HG03135 (cell line): ENCODE measurements at regions not wholly inside any gene's neighbourhood (a gene's known extent, or its start where the extent isn't known, plus 50 kb on each side); places are given as distances from the start of the nearest gene placed in this dataset.
A peak's percentile ranks its signal among the peaks of the same experiment; 100 is the strongest.
"Not testable (repeated sequence)": the region's sequence is repeated elsewhere in the genome, so short reads cannot be mapped to it uniquely, and the experiment has no call there.

Experiments used
- ATAC-seq: cut with Tn5 transposase; IDR thresholded peaks from one replicate; pipeline ENCODE4 v1.9.1; 2021; ENCODE audit warnings: mild to moderate bottlenecking, moderate library complexity; ENCODE audit not compliant: unreplicated experiment

GRCh38 chr2:12554224-12555011, 162.3 kb upstream of the TRIB2 start:
- no peak for ATAC-seq

GRCh38 chr2:12555012-12555645, 161.6 kb upstream of the TRIB2 start:
- no peak for ATAC-seq

GRCh38 chr2:12556762-12557161, 160.0 kb upstream of the TRIB2 start:
- ATAC-seq, result no peak

GRCh38 chr2:12557688-12558087, 159.0 kb upstream of the TRIB2 start:
- no peak for ATAC-seq

GRCh38 chr2:12558519-12558918, 158.2 kb upstream of the TRIB2 start:
- ATAC-seq, result no peak

GRCh38 chr2:12560618-12561017, 156.1 kb upstream of the TRIB2 start:
- no peak for ATAC-seq

GRCh38 chr2:12567411-12567810, 149.3 kb upstream of the TRIB2 start:
- no peak for ATAC-seq

GRCh38 chr2:12569510-12569909, 147.2 kb upstream of the TRIB2 start:
- not testable (repeated sequence) for ATAC-seq

- ATAC-seq, result not testable (repeated sequence)
These were observed 146.8 kb upstream of the TRIB2 start for GRCh38 chr2:12569929-12570328.

- no peak for ATAC-seq
These were observed 139.6 kb upstream of the TRIB2 start for GRCh38 chr2:12577091-12577490.

GRCh38 chr2:12577567-12578253, 139.0 kb upstream of the TRIB2 start:
- no peak for ATAC-seq

- ATAC-seq, result no peak
These were observed 137.7 kb upstream of the TRIB2 start for GRCh38 chr2:12579018-12579417.

GRCh38 chr2:12584338-12584737, 132.4 kb upstream of the TRIB2 start:
- no peak for ATAC-seq

- ATAC-seq, result no peak
These were observed 131.0 kb upstream of the TRIB2 start for GRCh38 chr2:12585784-12586183.

- no peak for ATAC-seq
These were observed 129.5 kb upstream of the TRIB2 start for GRCh38 chr2:12587228-12587627.

- ATAC-seq, result peak; percentile 83
These were observed 128.8 kb upstream of the TRIB2 start for GRCh38 chr2:12587729-12588522.

- ATAC-seq, result no peak
These were observed 127.8 kb upstream of the TRIB2 start for GRCh38 chr2:12588986-12589385.

GRCh38 chr2:12589802-12590320, 126.9 kb upstream of the TRIB2 start:
- ATAC-seq, result no peak

- ATAC-seq, result no peak
These were observed 124.4 kb upstream of the TRIB2 start for GRCh38 chr2:12592296-12592695.

GRCh38 chr2:12594590-12594989, 122.1 kb upstream of the TRIB2 start:
- ATAC-seq, result no peak

GRCh38 chr2:12596771-12597170, 120.0 kb upstream of the TRIB2 start:
- no peak for ATAC-seq
